WTC11 (cell line): ENCODE measurements at regions not wholly inside any gene's neighbourhood (a gene's known extent, or its start where the extent isn't known, plus 50 kb on each side); places are given as distances from the start of the nearest gene placed in this dataset.

Experiments used
- ESRRA ChIP-seq: sonication (generic); formaldehyde crosslinking; IDR thresholded peaks from 2 replicates; pipeline ENCODE4 v1.8.1; 2022; ENCODE audit warnings: mild to moderate bottlenecking, missing genetic modification reagents, borderline replicate concordance
- FOXP1 ChIP-seq: sonication (generic); formaldehyde crosslinking; IDR thresholded peaks from 2 replicates; pipeline ENCODE4 v1.8.0; 2022; ENCODE audit warnings: missing genetic modification reagents, mild to moderate bottlenecking, moderate library complexity, borderline replicate concordance
- JUN ChIP-seq: sonication (generic); formaldehyde crosslinking; IDR thresholded peaks from 2 replicates; pipeline ENCODE4 v1.8.0; 2023; ENCODE audit warnings: mild to moderate bottlenecking, missing genetic modification reagents
- RELA ChIP-seq: sonication (generic); formaldehyde crosslinking; IDR thresholded peaks from 2 replicates; pipeline ENCODE4 v1.8.1; 2022; ENCODE audit warnings: missing genetic modification reagents, mild to moderate bottlenecking, borderline replicate concordance
- SP1 ChIP-seq: sonication (generic); formaldehyde crosslinking; conservative IDR thresholded peaks from 2 replicates; pipeline ENCODE4 v1.8.1; 2022; ENCODE audit warnings: missing genetic modification reagents
- TF ChIP-seq, protein P1 (sequence below): fragments of 200-600 bp; IDR thresholded peaks from 2 replicates; pipeline ENCODE4 v1.8.0; 2022; ENCODE audit warnings: antibody characterized with exemption
- TF ChIP-seq, protein P2 (sequence below): fragments of 250-450 bp; sonication (Bioruptor Pico); IDR thresholded peaks from 2 replicates; pipeline ENCODE4 v1.8.0; 2021; ENCODE audit warnings: mild to moderate bottlenecking
- TF ChIP-seq, protein P3 (sequence below): fragments of 250-450 bp; sonication (Bioruptor Pico); IDR thresholded peaks from 2 replicates; pipeline ENCODE4 v1.9.0; 2021; ENCODE audit warnings: mild to moderate bottlenecking

DNA sequence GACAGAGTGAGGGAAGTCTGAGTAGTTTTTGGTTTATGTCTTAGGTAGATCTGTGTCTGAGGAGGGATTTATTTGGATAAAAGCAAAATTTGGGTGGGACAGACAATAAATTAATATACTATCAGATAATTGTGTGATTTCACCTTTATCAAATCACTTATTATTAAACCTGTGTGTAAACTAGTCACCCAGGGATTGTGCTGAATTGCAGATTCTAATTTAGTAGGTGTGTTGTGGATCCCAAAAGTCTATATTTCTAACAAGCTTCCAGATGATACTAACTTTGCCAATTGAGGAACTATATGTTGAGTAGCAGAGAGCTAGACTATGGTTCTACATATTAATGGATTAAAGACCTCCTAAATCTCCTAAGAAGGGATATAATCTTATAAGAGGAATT is 978.5 kb upstream of the FBXO33 start:
- TF ChIP-seq FOXP1 (CRISPR knock-in tag) (no peak), JUN (CRISPR knock-in tag) (no peak), SP1 (CRISPR knock-in tag) (no peak), RELA (CRISPR knock-in tag) (no peak), ESRRA (CRISPR knock-in tag) (no peak)
- TF ChIP-seq, protein P1, sequence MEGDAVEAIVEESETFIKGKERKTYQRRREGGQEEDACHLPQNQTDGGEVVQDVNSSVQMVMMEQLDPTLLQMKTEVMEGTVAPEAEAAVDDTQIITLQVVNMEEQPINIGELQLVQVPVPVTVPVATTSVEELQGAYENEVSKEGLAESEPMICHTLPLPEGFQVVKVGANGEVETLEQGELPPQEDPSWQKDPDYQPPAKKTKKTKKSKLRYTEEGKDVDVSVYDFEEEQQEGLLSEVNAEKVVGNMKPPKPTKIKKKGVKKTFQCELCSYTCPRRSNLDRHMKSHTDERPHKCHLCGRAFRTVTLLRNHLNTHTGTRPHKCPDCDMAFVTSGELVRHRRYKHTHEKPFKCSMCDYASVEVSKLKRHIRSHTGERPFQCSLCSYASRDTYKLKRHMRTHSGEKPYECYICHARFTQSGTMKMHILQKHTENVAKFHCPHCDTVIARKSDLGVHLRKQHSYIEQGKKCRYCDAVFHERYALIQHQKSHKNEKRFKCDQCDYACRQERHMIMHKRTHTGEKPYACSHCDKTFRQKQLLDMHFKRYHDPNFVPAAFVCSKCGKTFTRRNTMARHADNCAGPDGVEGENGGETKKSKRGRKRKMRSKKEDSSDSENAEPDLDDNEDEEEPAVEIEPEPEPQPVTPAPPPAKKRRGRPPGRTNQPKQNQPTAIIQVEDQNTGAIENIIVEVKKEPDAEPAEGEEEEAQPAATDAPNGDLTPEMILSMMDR = no peak
- TF ChIP-seq, protein P2, sequence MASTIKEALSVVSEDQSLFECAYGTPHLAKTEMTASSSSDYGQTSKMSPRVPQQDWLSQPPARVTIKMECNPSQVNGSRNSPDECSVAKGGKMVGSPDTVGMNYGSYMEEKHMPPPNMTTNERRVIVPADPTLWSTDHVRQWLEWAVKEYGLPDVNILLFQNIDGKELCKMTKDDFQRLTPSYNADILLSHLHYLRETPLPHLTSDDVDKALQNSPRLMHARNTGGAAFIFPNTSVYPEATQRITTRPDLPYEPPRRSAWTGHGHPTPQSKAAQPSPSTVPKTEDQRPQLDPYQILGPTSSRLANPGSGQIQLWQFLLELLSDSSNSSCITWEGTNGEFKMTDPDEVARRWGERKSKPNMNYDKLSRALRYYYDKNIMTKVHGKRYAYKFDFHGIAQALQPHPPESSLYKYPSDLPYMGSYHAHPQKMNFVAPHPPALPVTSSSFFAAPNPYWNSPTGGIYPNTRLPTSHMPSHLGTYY (CRISPR knock-in tag) = no peak
- TF ChIP-seq, protein P3, sequence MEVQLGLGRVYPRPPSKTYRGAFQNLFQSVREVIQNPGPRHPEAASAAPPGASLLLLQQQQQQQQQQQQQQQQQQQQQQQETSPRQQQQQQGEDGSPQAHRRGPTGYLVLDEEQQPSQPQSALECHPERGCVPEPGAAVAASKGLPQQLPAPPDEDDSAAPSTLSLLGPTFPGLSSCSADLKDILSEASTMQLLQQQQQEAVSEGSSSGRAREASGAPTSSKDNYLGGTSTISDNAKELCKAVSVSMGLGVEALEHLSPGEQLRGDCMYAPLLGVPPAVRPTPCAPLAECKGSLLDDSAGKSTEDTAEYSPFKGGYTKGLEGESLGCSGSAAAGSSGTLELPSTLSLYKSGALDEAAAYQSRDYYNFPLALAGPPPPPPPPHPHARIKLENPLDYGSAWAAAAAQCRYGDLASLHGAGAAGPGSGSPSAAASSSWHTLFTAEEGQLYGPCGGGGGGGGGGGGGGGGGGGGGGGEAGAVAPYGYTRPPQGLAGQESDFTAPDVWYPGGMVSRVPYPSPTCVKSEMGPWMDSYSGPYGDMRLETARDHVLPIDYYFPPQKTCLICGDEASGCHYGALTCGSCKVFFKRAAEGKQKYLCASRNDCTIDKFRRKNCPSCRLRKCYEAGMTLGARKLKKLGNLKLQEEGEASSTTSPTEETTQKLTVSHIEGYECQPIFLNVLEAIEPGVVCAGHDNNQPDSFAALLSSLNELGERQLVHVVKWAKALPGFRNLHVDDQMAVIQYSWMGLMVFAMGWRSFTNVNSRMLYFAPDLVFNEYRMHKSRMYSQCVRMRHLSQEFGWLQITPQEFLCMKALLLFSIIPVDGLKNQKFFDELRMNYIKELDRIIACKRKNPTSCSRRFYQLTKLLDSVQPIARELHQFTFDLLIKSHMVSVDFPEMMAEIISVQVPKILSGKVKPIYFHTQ = no peak
